ENCODE measurements at regions not wholly inside any gene's neighbourhood (a gene's known extent, or its start where the extent isn't known, plus 50 kb on each side); places are given as distances from the start of the nearest gene placed in this dataset.

- TF ChIP-seq CHD7 (IDR thresholded peaks at IDR 0.05; ENCODE audit: insufficient replicate concordance, low read length) = no peak
- no peak for TF ChIP-seq CBX8 (IDR thresholded peaks at IDR 0.05; ENCODE audit: borderline replicate concordance, low read depth, low read length)
- TF ChIP-seq HDAC6 (IDR thresholded peaks at IDR 0.05; ENCODE audit: low read depth, low read length) = no peak
- no peak for TF ChIP-seq KDM4A (IDR thresholded peaks at IDR 0.05; ENCODE audit: low read depth, low read length, severe bottlenecking)
- TF ChIP-seq JUN (IDR thresholded peaks at IDR 0.05; ENCODE audit: low read depth, low read length) = no peak
- TF ChIP-seq BACH1 (IDR thresholded peaks at IDR 0.05; ENCODE audit: low read length) = no peak
Measured at GRCh38 chr9:90249094-90249493, 393.5 kb downstream of the DIRAS2 start (continued).

All from H1 (cell line).